ENCODE measurements at regions not wholly inside any gene's neighbourhood (a gene's known extent, or its start where the extent isn't known, plus 50 kb on each side); places are given as distances from the start of the nearest gene placed in this dataset.
"Not testable (repeated sequence)": the region's sequence is repeated elsewhere in the genome, so short reads cannot be mapped to it uniquely, and the experiment has no call there.

DNA sequence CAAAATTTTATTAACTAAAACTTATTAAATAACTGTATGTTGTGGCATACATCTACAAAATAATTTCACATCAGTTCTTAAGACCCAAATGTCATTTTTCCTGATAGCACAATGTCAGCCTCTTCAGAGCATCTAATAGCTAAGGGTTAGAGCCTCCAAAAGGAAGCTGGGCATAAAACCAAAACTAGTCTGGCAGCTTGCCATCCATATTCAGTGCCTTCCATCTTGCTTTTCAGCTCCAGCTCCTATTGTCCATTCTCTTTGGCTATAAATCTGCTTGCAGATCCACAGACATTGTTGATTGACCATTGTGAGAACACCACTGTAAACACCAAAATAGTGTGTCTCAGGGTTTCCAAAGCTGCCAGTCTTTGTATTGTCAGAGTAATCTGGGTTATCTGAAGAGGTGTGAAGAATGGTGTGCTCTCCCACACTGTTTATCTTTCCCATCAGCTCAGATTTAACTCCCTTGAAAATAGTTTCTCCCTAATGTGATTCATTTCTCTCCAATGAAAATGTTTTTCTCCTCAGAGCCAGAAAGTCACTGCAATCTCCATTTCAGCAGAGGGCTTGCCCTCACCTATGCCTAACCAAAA lies 154.8 kb upstream of the KCNQ5 start:
- CTCF ChIA-PET: interaction anchor here (0.9 to 2.0 kb wide), 3 partner anchors 14 to 56 kb away, joined by 3 to 5 read pairs (median 3); no protein-coding TSS in a partner anchor
- TF ChIP-seq, protein P1, sequence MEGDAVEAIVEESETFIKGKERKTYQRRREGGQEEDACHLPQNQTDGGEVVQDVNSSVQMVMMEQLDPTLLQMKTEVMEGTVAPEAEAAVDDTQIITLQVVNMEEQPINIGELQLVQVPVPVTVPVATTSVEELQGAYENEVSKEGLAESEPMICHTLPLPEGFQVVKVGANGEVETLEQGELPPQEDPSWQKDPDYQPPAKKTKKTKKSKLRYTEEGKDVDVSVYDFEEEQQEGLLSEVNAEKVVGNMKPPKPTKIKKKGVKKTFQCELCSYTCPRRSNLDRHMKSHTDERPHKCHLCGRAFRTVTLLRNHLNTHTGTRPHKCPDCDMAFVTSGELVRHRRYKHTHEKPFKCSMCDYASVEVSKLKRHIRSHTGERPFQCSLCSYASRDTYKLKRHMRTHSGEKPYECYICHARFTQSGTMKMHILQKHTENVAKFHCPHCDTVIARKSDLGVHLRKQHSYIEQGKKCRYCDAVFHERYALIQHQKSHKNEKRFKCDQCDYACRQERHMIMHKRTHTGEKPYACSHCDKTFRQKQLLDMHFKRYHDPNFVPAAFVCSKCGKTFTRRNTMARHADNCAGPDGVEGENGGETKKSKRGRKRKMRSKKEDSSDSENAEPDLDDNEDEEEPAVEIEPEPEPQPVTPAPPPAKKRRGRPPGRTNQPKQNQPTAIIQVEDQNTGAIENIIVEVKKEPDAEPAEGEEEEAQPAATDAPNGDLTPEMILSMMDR (IDR thresholded peaks at IDR 0.05; ENCODE audit: control extremely low read depth, extremely low read depth, low read depth, missing control alignments): no peak
- DNase-seq (ENCODE audit: extremely low spot score): no peak
- POLR2A ChIA-PET: no interaction called here

DNA sequence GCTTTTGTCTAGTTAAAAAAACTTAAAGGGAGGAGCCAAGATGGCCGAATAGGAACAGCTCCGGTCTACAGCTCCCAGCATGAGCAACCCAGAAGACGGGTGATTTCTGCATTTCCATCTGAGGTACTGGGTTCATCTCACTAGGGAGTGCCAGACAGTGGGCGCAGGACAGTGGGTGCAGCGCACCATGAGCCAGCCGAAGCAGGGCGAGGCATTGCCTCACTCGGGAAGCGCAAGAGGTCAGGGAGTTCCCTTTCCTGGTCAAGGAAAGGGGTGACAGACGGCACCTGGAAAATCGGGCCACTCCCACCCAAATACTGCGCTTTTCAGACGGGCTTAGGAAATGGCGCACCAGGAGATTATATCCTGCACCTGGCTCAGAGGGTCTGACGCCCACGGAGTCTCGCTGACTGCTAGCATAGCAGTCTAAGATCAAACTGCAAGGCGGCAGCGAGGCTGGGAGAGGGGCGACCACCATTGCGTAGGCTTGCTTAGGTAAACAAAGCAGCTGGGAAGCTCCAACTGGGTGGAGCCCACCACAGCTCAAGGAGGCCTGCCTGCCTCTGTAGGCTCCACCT lies 152.4 kb upstream of the KCNQ5 start:
- POLR2A ChIA-PET; DNase-seq (ENCODE audit: extremely low spot score): not testable (repeated sequence)
- CTCF ChIA-PET: interaction anchor here (2.0 kb wide), 1 partner anchor 11 kb away, joined by 5 read pairs; no protein-coding TSS in a partner anchor

DNA sequence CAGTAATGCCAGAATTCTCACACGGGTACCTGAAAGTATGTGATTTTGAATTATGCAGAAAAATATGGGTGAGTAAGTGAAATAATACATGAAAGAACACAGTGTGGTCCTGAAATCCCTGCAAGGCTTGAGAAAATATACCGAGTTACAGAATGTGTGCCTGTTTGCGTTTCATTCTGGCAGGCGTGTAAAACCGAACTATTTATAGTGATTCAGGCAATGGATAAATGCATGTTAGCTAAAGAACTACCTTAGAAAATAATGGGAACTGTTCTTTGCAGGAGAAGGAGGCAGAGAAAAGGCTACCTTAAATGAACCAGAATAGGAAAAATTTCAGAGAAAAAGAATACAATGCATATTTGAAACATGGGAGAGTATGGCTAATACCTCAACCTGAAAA lies 145.8 kb upstream of the KCNQ5 start:
- TF ChIP-seq, protein P1 (IDR thresholded peaks at IDR 0.05; ENCODE audit: control extremely low read depth, extremely low read depth, low read depth, missing control alignments): no peak
- ChIA-PET POLR2A (no interaction called here), CTCF (no interaction called here)
- no peak for DNase-seq (ENCODE audit: extremely low spot score)

DNA sequence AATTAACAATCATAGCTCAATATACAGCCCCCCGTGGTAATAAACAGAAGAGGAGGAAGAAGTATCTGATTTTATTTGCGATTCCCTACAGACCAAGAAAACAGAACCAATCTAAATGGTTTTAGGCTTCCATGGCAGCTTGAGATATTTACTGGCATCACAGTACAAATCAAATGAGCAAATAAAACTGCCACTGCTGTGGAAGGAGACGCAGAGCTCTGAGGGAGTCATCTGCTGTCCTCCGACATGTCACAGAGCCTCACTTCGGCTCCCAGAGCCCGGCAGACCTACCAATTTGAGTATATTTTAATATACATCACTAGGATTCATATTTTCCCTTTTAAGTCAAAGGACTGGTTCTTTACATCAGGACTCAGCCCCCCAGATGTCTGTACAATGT lies 145.2 kb upstream of the KCNQ5 start:
- DNase-seq (ENCODE audit: extremely low spot score): no peak
- ChIA-PET POLR2A (no interaction called here), CTCF (interaction anchor here (1.3 to 1.4 kb wide), 2 partner anchors 11 to 657 kb away, joined by 3 to 4 read pairs; no protein-coding TSS in a partner anchor)
- TF ChIP-seq, protein P1 (IDR thresholded peaks at IDR 0.05; ENCODE audit: control extremely low read depth, extremely low read depth, low read depth, missing control alignments): no peak

DNA sequence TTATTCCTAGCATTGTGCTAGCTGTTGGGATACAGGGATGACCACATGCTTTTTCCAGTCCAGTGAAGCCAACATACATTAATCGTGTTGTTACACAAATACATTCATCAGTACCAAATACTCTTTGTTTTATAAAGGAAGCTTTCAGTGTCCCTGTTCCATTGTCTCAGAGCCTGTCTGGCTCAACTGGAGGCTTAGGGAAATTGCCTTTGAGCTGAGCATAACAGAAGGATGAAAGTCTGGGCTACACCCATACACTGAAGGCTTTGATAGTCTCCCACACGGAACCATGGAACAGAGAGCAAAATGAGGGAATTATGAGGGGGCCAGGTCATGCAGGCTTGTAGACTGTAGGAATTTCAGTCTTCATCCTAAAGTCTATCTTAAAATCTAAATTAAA lies 126.4 kb upstream of the KCNQ5 start:
- POLR2A ChIA-PET: no interaction called here

DNA sequence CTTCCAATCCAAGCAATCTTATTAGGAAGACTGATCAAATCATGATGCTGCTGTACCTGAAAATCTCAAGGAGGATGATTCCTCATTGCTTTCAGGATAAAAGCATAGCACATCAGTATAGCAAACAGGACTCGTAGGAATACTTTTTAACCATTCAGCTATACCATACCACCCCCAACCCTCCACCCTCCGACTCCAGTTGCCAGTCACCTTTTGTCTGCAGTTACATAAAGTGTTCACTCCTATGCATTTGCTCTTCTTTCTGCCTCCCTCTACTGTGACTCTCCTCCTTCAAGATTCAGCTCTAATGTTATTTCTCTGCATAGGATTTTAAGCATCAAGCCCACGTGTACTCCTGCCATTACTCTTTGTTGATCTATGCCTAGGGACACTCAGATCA lies 124.7 kb upstream of the KCNQ5 start:
- ChIA-PET POLR2A (no interaction called here), CTCF (interaction anchor here (1.0 kb wide), 1 partner anchor 639 kb away, joined by 4 read pairs; no protein-coding TSS in a partner anchor)
- TF ChIP-seq, protein P1 (IDR thresholded peaks at IDR 0.05; ENCODE audit: control extremely low read depth, extremely low read depth, low read depth, missing control alignments): no peak
- no peak for DNase-seq (ENCODE audit: extremely low spot score)

More for the DNA sequence above, 126.4 kb upstream of the KCNQ5 start:
- CTCF ChIA-PET: no interaction called here
- TF ChIP-seq, protein P1 (IDR thresholded peaks at IDR 0.05; ENCODE audit: control extremely low read depth, extremely low read depth, low read depth, missing control alignments): no peak
- DNase-seq (ENCODE audit: extremely low spot score): no peak

DNA sequence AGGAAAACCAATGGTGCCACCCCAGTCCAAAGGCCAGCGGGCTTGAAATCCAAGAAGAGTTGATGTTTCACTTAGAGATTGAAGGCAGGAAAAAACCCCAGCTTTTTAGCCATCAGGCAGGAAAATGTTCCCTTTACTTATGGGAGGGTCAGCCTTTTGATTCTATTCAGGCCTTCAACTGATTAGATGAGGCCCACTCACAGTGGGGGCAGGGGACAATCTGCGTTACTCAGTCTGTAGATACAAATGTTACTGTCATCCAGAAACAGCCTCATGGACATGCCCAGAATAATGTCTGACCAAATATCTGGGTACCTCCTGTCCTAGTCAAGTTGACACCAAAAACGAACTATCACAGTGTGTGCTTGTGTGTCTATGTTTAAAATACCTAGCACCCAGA lies 121.2 kb upstream of the KCNQ5 start:
- TF ChIP-seq, protein P1 (IDR thresholded peaks at IDR 0.05; ENCODE audit: control extremely low read depth, extremely low read depth, low read depth, missing control alignments): no peak
- DNase-seq (ENCODE audit: extremely low spot score): no peak
- ChIA-PET CTCF (interaction anchor here (1.0 kb wide), 1 partner anchor 631 kb away, joined by 3 read pairs; no protein-coding TSS in a partner anchor), POLR2A (no interaction called here)

Data from GM10248 (cell line).